ENCODE measurements at regions not wholly inside any gene's neighbourhood (a gene's known extent, or its start where the extent isn't known, plus 50 kb on each side); places are given as distances from the start of the nearest gene placed in this dataset.

DNA sequence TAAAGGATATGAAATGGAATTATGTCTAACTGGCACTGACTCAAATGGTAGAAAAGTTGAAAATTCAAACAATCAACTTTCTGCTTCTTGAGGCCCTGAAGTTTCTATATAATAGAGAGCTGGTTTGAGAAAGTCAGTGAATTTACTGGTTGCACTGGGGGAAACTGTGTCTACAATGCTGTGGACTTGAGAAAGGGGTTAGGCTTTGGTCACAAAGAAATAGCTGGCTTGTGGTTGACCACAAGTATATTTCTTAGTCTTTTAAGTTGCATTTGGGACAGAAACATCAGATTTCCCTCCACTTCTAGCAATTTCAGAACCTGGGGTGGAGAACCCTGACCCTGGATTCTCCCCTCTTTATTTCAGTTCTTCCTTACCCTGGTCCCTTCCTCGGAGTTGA is 192.6 kb upstream of the ACTBL2 start:
- TF ChIP-seq, protein P1, sequence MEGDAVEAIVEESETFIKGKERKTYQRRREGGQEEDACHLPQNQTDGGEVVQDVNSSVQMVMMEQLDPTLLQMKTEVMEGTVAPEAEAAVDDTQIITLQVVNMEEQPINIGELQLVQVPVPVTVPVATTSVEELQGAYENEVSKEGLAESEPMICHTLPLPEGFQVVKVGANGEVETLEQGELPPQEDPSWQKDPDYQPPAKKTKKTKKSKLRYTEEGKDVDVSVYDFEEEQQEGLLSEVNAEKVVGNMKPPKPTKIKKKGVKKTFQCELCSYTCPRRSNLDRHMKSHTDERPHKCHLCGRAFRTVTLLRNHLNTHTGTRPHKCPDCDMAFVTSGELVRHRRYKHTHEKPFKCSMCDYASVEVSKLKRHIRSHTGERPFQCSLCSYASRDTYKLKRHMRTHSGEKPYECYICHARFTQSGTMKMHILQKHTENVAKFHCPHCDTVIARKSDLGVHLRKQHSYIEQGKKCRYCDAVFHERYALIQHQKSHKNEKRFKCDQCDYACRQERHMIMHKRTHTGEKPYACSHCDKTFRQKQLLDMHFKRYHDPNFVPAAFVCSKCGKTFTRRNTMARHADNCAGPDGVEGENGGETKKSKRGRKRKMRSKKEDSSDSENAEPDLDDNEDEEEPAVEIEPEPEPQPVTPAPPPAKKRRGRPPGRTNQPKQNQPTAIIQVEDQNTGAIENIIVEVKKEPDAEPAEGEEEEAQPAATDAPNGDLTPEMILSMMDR (IDR thresholded peaks at IDR 0.05) = no peak
- no peak overlapping the region for H3K4me3 ChIP-seq
- ATAC-seq (ENCODE audit: insufficient number of reproducible peaks, low FRiP score, low read depth) = no peak

DNA sequence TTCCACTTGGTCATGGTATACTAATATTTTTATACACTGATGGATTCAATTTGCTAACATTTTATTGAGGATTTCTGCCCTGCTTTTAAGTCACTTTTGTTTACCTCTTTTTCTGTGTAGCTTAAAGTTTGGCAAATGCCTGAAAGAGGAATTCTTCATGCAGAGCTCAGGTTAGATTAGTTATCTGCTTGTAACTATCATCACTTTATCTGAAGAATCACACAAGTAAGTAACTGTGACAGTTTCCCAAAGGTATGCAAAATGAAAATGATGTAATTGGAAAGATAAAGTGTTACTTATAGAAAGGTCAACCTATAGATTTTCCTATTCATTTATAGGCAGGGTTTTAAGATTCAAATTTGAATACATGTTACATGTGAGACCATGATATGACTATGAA is 188.8 kb upstream of the ACTBL2 start:
- no peak for DNase-seq (ENCODE audit: low spot score)
- TF ChIP-seq, protein P1 (IDR thresholded peaks at IDR 0.05) = no peak
- Histone ChIP-seq H3K4me1 (ENCODE audit: control insufficient read depth in 1 of 2, low read depth in 2 of 2) (no peaks in the 10 kb centered on the region), H3K4me3 (no peak overlapping the region), H3K27me3 (replicated peaks; ENCODE audit: insufficient read depth) (no peaks in the 10 kb centered on the region), H3K27ac (no peak overlapping the region), H3K9me3 (no peaks in the 10 kb centered on the region), H3K36me3 (no peaks in the 10 kb centered on the region)
- no peak for ATAC-seq (ENCODE audit: insufficient number of reproducible peaks, low FRiP score, low read depth)

More for the DNA sequence above, 192.6 kb upstream of the ACTBL2 start:
- Histone ChIP-seq H3K36me3 (no peaks in the 10 kb centered on the region), H3K4me1 (ENCODE audit: control insufficient read depth in 1 of 2, low read depth in 2 of 2) (peaks cover 0 to 9% of the 10 kb centered on the region in 2 donors), H3K9me3 (no peaks in the 10 kb centered on the region), H3K27ac (no peak overlapping the region), H3K27me3 (replicated peaks; ENCODE audit: insufficient read depth) (no peaks in the 10 kb centered on the region)
- no peak for DNase-seq (ENCODE audit: low spot score)

DNA sequence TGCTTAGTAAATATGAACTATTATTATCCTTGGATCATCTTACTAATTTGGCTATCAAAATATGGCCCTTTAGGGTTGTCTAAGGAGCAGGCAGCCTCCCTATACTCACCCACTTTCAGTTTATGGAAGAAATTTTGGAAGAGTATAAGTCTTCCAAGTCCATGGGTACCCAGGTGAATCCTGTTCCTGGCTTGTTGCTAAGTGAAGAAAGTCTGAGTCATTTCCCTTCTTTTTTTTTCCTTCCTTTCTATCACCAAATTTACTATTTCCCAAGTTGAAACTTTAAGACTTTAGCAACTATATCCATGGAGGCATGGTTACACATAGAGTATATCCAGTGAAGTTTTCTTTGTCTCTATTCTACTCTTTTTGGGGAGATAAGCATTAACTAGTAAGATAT is 184.0 kb upstream of the ACTBL2 start:
- Histone ChIP-seq H3K27me3 (replicated peaks; ENCODE audit: insufficient read depth) (no peaks in the 10 kb centered on the region), H3K9me3 (no peaks in the 10 kb centered on the region), H3K36me3 (no peaks in the 10 kb centered on the region), H3K27ac (no peak overlapping the region), H3K4me3 (no peak overlapping the region), H3K4me1 (ENCODE audit: control insufficient read depth in 1 of 2, low read depth in 2 of 2) (peaks cover 8% of the 10 kb centered on the region in 2 donors)
- no peak for ATAC-seq (ENCODE audit: insufficient number of reproducible peaks, low FRiP score, low read depth)
- TF ChIP-seq, protein P1 (IDR thresholded peaks at IDR 0.05) = no peak
- no peak for DNase-seq (ENCODE audit: low spot score)

DNA sequence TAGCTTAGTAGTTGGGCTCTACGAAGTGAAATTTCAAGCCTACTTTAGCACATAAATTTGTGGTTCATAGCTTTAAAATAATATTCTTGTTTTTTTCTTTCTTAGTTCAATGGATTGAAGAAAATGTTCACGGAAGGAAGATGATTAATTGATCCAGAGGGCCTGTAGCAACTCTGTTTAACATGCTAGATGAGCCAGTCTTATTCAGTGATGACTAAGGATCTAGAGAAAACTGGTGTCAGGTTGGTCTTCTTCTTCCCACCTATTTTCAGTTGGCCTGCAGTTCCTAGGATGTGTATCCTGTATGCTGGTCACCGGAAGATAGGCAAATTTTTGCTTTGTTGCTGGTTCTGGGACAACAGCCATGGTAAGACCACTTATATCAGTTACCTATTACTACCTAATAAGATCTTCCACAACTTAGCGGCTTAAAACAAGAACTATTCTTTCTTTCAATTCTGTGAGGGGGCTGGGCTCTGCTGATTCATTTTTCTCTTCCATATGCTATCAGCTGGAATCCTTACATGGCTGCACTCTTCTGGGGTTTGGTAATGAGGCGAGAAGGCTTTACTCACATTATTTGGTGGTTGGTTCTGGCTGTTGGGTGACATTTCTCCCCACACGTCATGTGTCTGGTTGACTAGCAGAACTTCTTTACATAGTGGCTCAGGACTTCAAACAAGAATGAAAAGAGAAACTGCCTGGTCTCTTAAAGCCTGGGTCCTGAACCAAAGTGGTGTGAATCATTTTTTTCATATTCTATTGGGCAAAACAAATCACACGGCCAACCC is 182.7 kb upstream of the ACTBL2 start:
- H3K27ac ChIP-seq = no peak overlapping the region
- DNase-seq (ENCODE audit: low spot score) (no peak), ATAC-seq (ENCODE audit: insufficient number of reproducible peaks, low FRiP score, low read depth) (no peak)
- H3K9me3 ChIP-seq = no peaks in the 10 kb centered on the region
- H3K4me1 ChIP-seq (ENCODE audit: control insufficient read depth in 1 of 2, low read depth in 2 of 2) = peaks cover 8% of the 10 kb centered on the region in 2 donors
- H3K27me3 ChIP-seq (replicated peaks; ENCODE audit: insufficient read depth) = no peaks in the 10 kb centered on the region
- no peak overlapping the region for H3K4me3 ChIP-seq
- TF ChIP-seq, protein P1 (IDR thresholded peaks at IDR 0.05) = no peak
- H3K36me3 ChIP-seq = no peaks in the 10 kb centered on the region

DNA sequence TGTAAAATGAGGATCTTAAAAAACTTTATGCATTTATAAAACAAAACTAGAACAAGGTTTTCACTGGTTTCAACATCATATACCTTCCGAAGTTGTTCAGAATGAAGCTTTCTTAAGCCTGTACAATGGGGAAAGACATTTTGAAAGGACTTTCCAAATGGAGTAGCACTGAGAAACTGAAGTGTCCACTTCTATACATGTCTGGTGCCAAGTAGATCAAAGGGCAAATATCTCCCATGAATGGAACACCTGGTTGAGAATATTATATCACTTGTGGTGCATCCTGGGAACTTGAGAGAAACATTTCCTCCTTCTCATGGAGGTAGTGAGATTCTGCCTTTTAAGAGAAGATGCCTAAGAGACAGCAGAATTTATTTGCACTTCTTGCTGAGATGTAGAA is 182.1 kb upstream of the ACTBL2 start:
- H3K9me3 ChIP-seq = no peaks in the 10 kb centered on the region
- no peaks in the 10 kb centered on the region for H3K27me3 ChIP-seq (replicated peaks; ENCODE audit: insufficient read depth)
- no peak for ATAC-seq (ENCODE audit: insufficient number of reproducible peaks, low FRiP score, low read depth)
- H3K36me3 ChIP-seq = no peaks in the 10 kb centered on the region
- no peak for DNase-seq (ENCODE audit: low spot score)
- TF ChIP-seq, protein P1 (IDR thresholded peaks at IDR 0.05) = no peak
- H3K27ac ChIP-seq = no peak overlapping the region
- H3K4me1 ChIP-seq (ENCODE audit: control insufficient read depth in 1 of 2, low read depth in 2 of 2) = peaks cover 8% of the 10 kb centered on the region in 2 donors
- no peak overlapping the region for H3K4me3 ChIP-seq
